Tibial nerve (tissue), 4 donors: ENCODE measurements at regions not wholly inside any gene's neighbourhood (a gene's known extent, or its start where the extent isn't known, plus 50 kb on each side); places are given as distances from the start of the nearest gene placed in this dataset.

ENCODE experiments used
- EP300 ChIP-seq, 2 donors: sonication (generic); formaldehyde crosslinking; IDR thresholded peaks; one replicate each; pipeline ENCODE4 v1.6.1; 2017; ENCODE audit warnings: antibody characterized with exemption in 2 of 2, mild to moderate bottlenecking in 1 of 2
- POLR2A ChIP-seq, 2 donors: fragments of 450-650 bp; IDR thresholded peaks; one replicate each; pipeline ENCODE4 v1.6.1; 2017; ENCODE audit warnings: antibody characterized with exemption in 2 of 2, mild to moderate bottlenecking in 2 of 2, moderate library complexity in 2 of 2
- TF ChIP-seq, protein P1 (sequence below), 5 experiments: fragments of 200-600 bp in 3 of 5; fragments of 450-650 bp in 2 of 5; sonication (generic) in 3 of 5; IDR thresholded peaks; one replicate each; pipeline ENCODE4 v1.5.1; 2016 to 2019; ENCODE audit warnings: antibody characterized with exemption in 5 of 5, mild to moderate bottlenecking in 3 of 5, moderate library complexity in 2 of 5

DNA sequence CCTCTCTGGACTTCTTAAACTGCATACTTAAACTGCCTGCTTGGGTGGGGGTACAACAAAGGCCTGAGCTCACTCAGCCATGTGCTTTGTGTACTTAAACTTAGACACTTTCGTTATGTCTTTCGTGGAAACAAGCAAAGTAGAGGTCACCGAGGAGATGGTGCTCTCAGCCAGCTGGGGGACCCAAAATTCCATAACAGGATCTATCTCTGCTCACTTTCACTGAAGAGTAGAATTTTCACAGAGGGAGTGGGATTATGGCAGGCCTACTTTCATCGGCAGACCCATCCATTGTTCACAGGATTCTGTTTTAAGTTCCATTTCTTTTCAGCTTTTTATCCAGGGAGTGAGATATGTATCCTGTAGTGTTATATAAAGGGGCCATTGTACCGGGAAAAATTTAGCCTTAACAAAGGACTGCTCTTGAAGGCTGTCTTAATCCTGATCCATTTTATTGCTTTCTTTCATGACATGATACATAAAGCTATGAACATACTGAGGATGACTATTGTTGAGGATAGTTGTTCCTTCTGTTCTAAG, 370.0 kb upstream of the GHITM start:
- TF ChIP-seq, protein P1, sequence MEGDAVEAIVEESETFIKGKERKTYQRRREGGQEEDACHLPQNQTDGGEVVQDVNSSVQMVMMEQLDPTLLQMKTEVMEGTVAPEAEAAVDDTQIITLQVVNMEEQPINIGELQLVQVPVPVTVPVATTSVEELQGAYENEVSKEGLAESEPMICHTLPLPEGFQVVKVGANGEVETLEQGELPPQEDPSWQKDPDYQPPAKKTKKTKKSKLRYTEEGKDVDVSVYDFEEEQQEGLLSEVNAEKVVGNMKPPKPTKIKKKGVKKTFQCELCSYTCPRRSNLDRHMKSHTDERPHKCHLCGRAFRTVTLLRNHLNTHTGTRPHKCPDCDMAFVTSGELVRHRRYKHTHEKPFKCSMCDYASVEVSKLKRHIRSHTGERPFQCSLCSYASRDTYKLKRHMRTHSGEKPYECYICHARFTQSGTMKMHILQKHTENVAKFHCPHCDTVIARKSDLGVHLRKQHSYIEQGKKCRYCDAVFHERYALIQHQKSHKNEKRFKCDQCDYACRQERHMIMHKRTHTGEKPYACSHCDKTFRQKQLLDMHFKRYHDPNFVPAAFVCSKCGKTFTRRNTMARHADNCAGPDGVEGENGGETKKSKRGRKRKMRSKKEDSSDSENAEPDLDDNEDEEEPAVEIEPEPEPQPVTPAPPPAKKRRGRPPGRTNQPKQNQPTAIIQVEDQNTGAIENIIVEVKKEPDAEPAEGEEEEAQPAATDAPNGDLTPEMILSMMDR (IDR thresholded peaks at IDR 0.05) = no peak
- no peak for TF ChIP-seq POLR2A (IDR thresholded peaks at IDR 0.05)
- TF ChIP-seq EP300 (IDR thresholded peaks at IDR 0.05) = no peak
